DMS53 treated with DMSO at 0.1 percent for 48 hours (cell line): ENCODE measurements at regions not wholly inside any gene's neighbourhood (a gene's known extent, or its start where the extent isn't known, plus 50 kb on each side); places are given as distances from the start of the nearest gene placed in this dataset.

Experiments
- DNase-seq: peaks from one replicate; lab custom pipeline; 2025; ENCODE audit not compliant: unreplicated experiment; lab: John Stamatoyannopoulos, UW

DNA sequence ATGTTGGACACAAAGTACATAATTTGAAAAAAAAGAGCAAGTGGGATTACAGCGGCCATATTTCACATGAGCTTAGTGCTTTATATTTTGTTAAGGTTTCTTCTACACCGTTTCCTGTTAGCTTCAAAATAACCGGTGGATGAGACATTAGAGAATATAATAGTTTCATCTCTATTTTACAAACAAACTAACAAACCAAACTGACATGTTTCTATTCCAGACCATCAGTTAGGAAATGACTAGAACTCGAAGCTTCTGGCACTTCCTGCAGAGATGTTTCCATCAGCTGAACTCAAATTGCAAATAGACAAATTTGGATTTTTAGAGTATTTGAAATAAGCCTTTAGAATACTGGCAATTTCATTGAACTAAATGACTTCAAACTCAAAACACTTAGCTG, 86.5 kb downstream of the MTRR start:
- DNase-seq, result no peak

DNA sequence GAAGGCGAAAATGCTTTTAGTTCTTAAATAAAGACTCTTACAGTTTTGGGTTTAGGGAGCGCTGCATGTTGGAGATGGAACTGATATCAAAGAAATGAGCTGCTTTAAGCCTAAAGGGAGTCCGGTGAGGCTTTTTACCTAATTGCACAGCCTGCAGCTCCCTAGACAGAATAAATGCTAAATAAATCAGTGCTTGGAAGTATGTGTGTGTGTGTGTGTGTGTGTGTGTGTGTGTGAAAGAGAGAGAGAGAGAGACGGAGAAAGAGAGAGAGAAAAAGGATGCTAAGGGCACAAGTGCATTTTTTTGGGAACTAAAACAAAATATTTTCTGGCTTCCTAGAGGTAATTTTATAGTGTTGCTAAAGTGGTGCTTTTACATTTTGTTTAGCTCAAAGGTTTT, 88.4 kb downstream of the MTRR start:
- no peak for DNase-seq

DNA sequence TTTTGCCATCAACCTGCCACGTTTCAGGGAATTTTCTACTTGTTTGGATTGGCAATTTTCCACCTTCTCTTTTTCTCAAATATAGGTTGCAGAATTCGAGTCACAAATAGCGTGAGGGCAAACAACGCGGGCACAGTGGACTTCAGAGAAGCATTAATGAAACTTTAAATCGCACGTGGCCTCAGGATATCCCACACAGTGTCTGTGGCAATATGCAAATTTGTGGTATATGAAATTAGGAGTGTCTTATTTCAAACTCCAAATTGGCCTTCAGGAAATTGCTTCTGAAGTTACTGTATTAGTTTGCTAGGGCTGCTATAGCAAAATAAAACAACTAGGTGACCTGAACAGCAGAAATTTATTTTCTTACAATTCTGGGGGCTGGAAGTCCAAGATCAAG, 91.2 kb downstream of the MTRR start:
- no peak for DNase-seq

DNA sequence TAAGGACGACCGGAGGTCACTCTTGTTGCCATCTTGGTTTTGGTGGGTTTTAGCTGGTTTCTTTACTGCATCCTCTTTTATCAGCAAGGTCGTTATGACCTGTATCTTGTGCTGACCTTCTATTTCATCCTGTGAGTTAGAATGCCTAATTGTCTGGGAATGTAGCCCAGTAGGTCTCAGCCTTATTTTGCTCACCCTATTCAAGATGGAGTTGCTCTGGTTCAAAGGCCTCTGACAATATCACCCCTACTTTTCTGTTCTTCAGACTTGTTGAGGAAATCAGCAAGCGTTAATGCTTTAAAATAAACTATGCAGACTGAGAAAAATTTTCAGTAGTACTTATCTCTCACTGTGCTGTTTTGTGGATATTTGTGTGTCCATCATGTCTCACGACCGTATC, 92.6 kb downstream of the MTRR start:
- DNase-seq, result no peak

DNA sequence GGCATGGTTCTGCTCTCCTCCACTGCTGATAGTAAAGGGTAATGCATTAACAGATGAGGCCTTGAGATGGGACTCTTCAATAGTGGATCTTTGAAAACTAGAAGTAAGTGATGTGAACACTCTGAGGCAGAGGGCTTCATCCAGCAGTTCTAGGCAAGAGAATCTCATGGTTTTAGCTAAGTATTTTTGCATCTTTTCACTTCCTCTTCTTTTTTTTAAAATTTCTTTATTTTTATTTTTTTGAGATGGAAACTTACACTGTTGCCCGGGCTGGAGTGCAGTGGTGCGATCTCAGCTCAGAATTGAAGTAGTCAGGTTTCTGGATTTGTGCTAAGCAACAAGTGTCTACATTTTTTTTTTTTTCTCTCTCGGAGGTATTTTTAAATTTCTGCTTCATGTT, 101.9 kb downstream of the MTRR start:
- DNase-seq, result no peak

DNA sequence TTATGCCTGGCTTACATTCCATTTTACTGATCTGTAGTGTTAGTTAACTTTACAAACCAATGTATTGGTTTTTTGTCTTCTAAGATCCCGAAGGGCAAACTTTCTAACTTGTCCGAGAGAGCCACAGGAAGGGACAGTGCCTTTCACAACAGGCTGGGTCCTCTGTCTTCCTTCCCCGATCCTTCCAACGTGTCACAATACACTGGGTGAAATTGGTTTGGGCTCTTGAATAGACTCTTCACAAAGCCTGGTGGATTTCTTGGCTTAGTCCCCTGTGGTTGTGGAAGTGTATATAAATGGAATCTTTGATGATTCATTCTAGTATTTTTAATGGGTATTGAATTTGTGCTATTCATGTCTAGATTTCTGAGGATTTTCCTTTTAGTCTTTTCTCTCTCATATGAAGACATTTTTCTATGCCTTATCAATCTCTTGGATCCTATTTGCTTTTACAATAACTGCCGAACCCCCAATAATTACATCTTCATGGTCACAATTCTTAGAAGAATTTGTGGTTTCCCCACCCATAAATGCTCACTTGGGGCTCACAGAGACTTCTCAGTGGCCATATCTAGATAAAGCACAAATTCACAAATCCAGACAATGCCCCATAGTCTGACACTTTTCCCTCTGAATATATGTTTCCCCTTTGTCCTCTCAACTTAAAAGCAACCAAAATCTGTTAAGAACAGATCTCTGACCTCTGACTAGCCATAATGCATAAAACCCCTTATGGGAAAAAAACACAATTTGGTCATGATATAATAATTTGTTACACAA, 107.7 kb downstream of the MTRR start:
- no peak for DNase-seq

DNA sequence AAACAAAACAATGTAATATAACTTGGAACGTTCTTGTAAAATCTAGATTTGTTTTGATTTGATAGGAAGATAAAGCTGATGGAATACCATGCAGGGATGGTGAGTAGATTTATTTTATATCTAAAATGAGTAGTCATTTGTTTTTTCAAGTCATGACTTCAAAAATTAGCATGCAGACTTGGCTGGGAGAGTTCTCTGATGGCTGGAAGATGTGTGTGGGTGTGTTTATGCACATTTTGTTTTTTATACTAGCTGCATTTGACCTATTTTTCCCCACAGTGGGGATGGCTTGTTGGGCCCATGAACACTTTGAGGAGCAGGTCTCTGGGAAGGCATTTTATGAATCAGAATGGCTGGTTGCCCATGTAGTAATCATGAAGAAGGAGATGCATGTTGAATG, 109.2 kb downstream of the MTRR start:
- DNase-seq, result no peak

DNA sequence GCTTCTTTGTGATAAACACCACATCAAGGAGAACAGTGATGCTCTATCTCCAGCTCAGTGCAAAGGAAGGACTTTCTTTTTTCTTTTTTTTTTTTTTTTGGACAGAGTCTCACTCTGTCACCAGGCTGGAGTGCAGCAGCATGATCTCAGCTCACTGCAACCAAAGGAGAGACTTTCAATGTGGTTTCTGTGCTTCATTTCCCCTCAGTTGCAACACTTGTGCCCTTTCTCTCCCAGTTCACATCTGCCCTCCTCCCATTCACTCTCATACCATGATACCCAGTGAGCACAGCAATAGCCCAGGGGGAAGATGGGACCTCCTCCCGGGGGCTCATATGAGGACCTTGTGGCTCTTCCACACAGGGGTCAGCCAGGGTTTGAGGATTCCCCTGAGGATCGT, 110.0 kb downstream of the MTRR start:
- DNase-seq, result no peak

DNA sequence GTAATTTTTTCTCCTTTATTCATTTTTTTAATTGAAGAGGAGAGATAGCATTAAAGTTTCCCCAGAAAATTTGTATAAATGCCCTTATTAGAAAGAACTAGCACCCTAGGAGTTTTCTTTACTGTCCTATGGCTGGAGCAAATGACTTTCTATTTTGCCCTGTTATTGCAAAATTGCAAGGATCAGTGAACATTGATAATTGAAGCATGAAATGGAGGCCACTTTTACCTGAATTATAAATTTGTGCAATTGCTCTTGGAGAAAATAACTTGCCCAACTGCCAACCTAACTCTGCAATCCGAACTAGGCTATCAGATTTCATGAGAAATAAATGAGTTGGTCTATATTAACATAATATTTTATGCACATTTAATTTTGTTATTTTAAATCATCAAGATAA, 111.9 kb downstream of the MTRR start:
- DNase-seq, result no peak

DNA sequence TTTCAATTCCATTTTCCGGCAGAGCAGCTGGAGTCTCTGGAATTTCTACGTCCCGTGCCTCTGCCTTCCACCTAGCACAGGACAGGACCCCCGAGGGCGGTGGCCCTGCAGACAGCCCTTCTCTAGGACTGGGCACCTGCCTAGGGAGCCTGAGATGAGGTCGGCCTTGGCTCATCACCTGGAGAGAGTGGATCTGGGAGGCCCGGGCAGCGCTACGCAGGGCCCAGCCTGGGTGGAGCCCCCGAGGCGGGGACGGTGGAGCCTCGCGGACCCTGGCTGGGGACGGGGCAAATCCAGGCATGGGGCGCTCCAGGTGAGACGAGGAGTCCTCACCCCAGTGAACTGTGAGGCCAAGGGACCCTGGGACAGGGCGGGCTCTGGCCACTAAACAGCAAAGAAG, 114.5 kb downstream of the MTRR start:
- no peak for DNase-seq

DNA sequence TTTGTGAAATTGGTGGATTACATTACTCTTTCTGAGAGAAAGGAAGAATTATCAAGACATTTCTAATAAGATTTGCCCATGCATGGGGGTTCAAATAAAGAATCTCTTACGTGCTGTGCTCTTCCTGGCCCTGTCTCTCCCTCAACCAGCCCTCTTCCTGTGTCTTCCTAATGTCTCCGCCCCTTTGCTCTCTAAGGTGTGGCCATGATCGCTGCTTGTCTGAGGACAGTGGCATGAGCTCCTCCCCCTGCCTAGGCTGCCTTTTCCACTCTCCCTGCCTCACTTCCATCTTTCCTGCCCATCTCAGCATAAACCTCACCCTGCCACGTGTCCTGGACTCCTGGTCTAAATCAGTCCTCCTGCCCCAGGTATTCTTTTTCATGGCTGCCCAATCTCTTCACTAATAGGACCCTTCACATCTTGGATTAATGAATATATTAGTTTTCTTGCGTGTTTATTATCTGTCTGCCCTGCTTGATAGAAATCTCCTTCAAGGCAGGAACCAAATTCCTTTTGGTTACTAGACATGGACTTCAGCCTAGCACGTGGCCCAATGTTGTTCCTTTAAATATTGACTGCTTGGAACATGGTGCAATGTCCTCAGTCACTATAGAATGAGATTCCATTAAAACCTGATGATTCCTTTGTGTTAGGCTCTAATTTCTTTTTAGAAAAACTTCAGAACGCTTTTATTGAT, 122.3 kb downstream of the MTRR start:
- no peak for DNase-seq

DNA sequence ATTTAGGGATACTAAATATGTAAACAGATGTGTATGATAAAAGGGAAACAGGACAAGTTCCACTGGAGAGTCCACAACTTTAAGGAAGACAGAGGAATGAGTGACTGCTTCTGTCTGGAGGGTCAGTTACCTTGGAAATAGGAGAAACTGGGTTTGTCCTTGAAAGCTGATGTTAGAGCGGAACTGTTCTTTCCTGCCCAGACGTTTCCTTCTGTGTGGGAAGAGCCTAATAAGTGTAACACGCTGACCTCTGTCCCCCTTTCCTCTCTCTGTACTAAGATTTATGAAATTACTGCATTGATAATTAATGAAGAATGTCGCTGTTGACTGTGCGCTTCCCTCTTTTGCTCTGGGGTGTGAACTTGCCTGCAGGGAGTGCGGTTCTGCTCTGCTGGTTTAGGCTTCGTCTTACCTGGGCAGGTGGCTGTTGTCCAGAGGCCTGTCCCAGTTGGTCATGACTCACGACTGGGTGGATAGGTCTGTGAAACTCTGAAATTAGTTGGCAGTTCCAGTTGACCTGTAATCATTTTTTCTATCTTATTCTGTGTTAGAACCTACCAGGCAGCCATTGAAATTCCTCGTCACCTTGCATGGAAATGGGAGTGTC, 126.8 kb downstream of the MTRR start:
- DNase-seq, result no peak

DNA sequence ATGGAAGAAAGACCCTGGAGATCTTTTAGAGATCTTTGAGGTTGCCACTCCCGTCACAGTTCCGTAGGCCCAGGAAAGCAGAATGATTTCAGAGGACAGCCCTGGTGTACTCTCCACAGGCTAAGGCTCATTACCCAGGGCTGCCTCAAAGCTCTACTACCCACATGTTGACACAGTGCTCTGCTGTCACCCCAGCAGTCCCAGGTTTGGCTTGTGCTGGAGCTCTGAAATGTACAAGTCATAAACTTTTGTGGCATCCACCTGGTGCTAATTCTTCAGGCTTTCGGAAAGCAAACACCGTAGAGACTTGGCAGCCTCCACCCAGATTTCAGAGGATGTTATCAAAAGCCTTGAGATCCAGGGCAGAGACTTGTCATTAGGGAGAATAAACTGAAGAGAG, 136.5 kb downstream of the MTRR start:
- no peak for DNase-seq

DNA sequence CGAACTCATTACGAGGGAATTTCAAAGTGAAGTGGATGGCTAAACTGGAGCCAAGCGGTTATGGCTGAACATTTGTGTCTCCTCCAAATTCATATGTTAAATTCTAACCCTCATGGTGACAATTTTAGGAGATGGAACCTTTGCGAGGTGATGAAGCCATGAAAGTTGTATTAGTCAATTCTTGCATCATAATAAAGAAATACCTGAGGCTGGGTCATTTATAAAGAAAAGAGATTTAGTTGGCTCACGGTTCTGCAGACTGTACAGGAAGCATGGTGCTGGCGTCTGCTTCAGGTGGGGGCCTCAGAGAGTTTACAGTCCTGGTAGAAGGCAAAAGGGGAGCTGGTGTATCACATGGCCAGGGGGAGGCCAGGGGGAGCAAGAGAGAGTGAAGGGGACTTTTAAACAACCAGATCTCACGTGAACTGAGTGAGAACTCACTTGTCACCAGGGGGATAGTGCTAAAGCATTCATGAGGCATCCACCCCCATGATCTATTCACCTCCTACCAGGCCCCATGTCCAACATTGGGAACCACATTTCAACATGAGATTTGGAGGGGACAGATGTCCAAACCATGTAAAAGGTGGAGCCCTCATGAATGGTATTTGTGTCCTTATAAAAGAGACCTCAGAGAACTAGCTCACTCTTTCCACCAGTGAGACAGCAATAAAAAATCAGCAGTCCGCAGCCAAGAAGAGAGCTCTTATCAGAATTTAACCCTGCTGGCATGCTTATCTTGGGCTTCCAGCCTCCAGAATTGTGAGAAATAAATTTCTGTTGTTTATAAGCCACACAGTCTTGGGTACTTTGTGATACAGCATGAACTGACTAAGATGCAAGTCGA, 143.4 kb downstream of the MTRR start:
- no peak for DNase-seq

DNA sequence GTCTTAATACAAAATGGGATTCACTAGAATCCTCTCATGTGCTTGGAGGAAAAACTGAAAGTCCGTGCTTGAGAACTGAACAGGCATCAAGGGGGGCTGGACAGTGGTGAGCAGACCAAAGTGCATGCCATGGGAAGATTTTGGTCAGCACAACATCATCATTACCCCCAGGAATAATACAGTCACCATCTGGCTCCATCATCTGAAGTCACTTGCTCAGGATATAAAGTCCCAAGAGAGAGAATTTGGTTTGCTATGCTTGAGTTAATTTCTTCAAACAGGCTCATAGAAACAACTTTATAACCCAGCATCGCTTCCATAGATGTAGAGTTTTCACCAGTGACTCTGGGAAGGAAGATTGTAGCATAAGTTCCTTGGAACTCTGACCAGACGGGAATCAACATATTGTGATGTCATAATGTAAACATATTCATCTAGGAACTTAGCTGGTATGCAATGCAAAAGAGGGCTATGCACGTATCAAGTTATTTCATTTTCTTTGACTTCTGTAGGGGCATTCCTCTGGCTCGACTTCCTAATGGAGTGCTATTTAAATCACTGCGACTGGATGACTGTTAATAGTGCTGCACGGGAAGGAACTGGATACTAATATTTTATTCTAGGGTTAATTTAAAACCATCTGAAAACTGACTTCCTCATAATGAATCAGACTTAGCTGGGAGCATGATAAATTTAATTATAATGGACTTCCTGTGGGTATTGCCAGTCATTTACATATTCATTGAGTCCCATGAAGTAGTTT, 145.2 kb downstream of the MTRR start:
- DNase-seq, result no peak

DNA sequence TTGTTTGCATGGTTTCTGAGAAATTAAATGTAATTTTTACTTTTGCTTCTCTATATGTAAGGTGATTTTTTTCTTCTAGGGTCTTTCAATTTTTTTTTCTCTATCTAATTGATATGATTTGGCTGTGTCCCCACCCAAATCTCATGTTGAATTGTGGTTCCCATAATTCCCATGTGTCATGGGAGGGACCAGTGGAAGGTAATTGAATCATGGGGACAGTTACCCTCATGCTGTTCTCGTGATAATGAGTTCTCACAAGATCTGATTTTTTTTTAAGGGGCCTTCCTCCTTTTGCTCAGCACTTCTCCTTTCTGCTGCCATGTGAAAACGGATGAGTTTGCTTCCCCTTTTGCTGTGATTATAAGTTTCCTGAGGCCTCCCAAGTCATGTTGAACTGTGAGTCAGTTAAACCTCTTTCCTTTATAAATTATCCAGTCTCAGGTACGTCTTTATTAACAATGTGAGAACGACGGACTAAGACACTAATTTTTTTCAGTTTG, 150.8 kb downstream of the MTRR start:
- DNase-seq, result no peak

DNA sequence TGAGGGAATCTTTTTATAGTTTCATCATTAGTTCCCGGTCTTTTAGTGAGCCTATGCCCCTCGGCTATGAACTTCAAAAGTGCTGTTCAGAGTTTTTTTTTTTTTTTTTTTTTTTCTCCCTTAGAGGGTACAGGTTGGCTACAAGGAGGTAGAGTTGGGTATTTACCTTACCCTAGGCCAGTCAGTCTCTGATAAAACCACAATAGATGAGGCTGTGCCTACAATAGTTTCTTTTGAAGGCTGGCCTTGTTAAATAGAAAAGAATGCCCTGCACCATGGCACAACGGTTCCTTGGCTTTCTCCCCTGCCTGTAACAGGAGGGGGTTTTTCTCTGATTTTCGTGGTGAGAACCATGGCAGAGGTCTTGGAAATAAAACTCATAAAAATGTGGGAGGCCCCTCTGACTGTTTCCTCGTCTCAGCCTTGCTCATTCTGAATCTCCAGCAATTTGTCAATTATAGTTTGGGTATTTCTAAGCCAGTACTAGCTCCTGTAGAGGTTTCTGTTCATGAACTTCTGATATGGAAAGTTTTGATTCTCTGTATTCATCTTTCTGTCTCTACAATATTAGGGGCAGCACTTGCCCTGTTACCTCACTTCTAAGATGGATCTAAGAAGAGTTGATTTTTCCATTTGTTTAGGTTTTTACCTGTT, 152.0 kb downstream of the MTRR start:
- no peak for DNase-seq

DNA sequence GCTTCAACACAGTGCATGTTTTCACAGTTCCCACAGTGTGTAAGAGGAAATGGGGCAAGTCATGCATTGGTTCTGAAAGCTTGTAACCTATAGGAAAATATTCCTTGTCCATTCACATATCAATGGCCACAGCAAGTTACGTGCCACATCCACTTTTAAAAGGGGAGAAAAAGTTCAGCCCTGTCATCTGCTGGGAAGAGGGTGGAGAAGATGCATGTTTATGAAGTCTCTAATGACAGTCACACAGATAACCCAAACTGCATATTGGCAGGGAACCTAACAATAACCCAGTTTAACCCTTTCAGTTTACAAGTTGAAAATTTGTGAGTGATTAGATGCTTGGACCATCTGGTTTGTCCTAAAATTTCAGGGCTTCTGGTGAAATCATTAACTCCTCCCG, 159.3 kb downstream of the MTRR start:
- no peak for DNase-seq

DNA sequence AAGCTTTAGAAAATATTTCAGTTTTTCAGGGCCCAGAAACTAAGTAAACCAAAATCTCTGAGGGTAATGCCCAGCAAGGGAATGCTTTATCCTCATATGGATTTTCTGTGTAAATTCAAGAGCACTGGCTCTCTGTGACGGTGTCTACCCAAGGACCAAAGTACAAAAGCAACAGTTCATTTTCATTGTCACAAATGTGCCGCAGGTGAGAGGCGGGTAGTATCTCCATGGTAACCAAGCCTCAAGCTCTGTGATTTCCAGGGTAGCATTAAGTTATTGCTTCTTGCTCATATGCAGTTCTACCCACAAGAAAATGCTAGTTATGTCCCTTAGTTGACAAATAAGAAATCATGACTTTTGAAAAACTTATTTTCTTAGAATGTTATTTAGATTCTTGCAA, 164.3 kb downstream of the MTRR start:
- DNase-seq, result no peak

DNA sequence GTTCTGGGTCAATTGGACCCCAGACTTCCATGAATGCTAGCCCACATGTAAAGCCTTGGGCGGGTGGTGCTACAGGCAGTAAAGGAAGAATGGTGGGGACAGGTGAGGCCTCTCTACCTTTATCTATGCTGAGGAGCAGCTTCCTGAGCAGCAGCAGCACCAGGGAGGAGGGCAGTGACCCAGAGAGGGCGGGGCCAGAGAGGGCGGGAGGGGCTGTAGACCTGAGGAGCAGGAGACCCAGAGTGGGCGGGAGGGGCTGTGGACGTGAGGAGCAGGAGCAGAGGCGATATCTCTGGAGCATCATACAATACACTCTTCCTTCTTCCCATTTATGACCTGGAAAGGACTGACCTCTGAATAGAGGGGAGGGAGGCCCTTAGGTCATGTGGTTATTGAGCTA, 165.9 kb downstream of the MTRR start:
- no peak for DNase-seq
